HG03432 (cell line): ENCODE measurements at regions not wholly inside any gene's neighbourhood (a gene's known extent, or its start where the extent isn't known, plus 50 kb on each side); places are given as distances from the start of the nearest gene placed in this dataset.
"Not testable (repeated sequence)": the region's sequence is repeated elsewhere in the genome, so short reads cannot be mapped to it uniquely, and the experiment has no call there.

Experiments
- ATAC-seq: cut with Tn5 transposase; IDR thresholded peaks from one replicate; pipeline ENCODE4 v1.9.1; 2021; ENCODE audit warnings: mild to moderate bottlenecking, moderate library complexity; ENCODE audit not compliant: unreplicated experiment

- peak; percentile 87 for ATAC-seq
These were observed 58.0 kb upstream of the AHI1 start for GRCh38 chr6:135555550-135555949.

DNA sequence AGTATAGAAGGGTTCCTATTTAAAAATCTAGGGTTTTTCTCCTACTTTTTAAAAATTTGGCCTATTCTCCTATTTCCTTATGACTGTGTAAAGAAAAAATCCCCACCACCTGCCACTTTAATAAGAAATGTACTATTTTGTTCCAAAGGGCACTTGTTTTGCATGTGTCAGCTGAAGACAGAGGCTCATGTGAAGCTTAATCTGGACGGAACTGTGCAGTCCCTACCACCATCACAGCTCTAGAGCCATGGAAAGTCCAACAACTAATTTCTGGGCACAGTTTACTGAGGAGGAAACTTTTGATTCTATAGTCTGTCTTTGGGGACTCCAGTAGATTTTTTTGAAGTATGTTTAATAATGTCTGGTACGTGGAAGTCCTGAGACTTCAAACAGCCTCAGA, 60.0 kb upstream of the AHI1 start:
- no peak for ATAC-seq

DNA sequence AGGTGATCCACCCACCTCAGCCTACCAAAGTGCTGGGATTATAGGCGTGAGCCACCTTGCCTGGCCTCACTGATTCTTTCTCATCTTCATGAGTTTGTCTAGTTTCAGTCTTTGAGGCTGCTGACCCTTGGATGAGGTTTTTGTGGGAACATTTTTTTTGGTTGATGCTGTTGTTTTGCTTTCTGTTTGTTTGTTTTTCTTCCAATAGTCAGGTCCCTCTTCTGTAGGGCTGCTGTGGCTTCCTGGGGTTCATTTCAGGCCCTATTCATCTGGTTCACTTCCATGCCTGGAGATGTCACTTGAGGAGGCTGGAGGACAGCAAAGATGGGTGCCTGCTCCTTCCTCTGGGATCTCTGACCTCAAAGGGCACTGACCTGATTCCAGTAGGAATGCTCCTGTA, 68.1 kb upstream of the AHI1 start:
- not testable (repeated sequence) for ATAC-seq

GRCh38 chr6:135566311-135567068, 69.0 kb upstream of the AHI1 start:
- no peak for ATAC-seq

GRCh38 chr6:135567375-135568083, 70.0 kb upstream of the AHI1 start:
- ATAC-seq: no peak

- ATAC-seq: peak; percentile 72
These were observed 70.8 kb upstream of the AHI1 start for GRCh38 chr6:135568379-135568778.

GRCh38 chr6:135572051-135572450, 74.5 kb upstream of the AHI1 start:
- ATAC-seq: no peak

DNA sequence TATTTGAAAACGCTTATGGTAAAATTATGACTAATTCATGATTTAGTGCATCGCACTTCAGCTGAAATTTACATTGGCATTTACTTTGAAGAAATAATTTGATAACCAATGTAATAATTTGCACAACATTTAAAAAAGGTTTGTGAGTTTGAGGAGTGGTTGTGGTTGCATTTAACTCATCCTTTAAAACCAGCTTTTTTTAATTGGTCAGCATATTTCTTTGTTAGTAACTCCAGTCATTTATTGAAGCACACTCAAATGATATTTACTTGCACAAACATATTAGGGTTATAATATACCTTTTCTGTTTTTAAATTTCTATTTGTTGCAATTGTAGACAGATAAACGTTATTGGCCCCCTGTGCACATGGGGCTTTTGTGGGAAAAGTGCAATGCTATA, 78.1 kb upstream of the AHI1 start:
- ATAC-seq: no peak

GRCh38 chr6:135576055-135576454, 78.5 kb upstream of the AHI1 start:
- no peak for ATAC-seq

DNA sequence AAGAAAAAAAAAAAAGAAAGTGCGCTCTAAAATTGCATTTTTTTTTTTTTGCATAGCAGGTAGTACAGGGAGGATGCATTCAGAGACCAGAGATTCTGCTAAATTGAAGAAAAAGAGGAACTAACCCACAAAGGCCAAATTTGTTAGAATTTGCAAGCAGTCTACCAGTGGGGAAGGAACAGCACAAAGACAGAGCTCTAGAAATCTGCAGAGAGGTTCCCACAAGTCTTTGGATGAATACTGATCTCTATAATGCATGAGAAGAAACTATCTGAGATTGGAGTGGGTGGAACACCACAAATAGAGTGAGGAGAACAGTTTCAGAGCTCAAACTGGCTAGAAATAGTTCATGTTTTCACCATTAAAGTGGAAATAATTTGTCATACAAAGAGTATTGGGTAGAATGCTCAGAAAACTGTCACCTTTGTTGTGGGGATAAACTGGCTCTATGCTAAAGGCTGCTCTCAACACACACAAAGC, 79.6 kb upstream of the AHI1 start:
- peak; percentile 96 for ATAC-seq

DNA sequence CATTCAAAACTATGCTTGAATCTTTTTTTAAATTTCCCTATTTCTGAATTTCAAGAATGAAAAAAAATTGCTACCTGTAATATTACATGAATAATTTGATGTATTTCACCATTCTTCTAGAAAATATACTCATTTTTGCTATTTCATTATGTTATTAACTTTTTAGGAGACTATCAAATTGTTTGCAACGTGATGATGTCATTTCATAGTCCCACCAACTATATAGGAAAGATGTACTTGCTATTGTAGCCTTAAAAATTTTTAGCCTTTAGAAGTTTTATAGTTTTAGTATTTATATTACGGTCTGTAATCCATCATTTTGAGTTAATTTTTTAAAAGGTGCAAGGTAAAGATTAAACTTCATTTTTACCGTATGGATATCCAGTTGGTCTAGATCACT, 81.4 kb upstream of the AHI1 start:
- ATAC-seq: no peak

DNA sequence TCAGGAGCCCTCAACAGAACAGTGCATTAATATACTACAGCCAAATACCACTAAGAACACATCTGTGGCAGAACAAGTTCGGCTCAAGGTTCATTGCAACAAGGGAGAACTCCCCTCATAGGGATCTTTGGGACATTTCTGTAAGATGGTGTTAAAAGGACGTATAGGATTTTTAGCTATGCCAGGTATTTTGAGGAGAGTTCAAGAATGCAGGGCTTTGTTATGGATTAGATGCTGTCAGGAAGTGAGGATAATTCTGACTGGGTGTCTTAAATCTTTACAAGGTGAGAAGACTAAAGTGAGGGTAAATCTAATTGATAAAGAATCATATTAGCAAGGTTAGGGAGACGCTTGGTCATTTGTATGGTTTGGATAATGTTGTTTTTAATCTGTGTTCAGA, 83.7 kb upstream of the AHI1 start:
- ATAC-seq: no peak

- ATAC-seq: no peak
These were observed 85.8 kb upstream of the AHI1 start for GRCh38 chr6:135583256-135583761.

GRCh38 chr6:135586388-135586787, 88.8 kb upstream of the AHI1 start:
- ATAC-seq: no peak

- peak; percentile 60 for ATAC-seq
These were observed 89.3 kb upstream of the AHI1 start for GRCh38 chr6:135586844-135587243.

- ATAC-seq: no peak
These were observed 94.7 kb upstream of the AHI1 start for GRCh38 chr6:135592276-135592675.

DNA sequence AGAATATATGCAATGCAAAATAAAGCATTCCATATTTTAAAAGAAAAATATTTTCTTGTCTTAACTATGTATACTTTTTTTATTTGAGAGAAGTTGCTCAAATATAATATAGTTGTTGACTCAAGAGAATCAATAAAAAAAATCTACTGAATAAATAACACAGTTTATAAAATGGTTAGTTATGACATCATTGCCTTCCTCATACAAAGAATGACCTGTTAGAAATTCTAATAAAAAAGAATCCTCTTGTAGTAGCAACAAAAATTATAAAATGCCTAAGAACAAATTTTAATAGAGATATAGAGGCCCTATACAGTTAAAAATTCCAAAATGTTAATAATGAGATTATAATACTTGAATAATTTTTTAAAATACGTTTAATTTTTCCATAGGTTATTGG, 96.5 kb upstream of the AHI1 start:
- no peak for ATAC-seq

DNA sequence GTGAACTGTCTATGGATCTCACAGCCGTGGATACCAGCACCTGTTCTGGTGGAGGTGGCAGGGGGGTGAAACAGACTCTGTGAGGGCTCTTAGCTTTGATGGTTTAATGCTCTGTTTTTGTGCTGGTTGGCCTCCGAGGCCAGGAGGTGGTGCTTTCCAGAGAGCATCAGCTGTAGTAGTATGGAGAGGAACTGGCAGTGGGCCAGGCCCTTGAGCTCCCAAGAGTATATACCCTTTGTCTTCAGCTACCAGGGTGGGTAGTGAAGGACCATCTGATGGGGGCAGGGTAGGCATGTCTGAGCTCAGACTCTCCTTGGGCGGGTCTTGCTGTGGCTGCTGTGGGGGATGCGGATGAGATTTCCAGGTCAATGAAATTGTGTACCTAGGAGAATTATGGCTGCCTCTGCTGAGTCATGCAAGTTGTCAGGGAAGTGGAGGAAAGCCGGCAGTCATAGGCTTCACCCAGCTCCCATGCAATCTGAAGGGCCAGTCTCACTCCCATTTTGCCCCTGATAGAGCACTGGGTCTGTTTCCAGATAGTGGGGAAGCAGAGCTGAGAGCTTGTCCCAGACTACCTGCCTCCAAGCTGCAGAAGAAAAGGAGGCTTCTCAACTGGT, 102.7 kb upstream of the AHI1 start:
- ATAC-seq: no peak

DNA sequence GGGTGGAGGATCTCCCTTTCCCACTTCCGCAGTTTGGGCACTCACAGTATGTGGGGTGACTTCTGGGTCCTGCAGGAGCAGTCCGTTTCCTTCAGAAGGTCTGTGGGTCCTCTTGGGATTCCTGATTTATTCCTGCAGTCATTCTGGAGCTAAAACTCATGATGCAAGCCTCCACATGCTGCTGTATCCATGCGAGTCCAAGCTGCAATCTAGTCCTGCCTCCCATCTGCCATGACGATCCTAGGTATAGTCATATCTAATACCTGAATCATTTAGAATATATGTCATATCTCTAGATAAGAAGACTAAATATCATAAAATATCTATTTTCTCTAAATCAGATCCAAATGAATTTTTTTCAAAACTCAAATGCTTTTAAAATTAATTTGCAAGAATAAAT, 103.4 kb upstream of the AHI1 start:
- ATAC-seq: no peak

DNA sequence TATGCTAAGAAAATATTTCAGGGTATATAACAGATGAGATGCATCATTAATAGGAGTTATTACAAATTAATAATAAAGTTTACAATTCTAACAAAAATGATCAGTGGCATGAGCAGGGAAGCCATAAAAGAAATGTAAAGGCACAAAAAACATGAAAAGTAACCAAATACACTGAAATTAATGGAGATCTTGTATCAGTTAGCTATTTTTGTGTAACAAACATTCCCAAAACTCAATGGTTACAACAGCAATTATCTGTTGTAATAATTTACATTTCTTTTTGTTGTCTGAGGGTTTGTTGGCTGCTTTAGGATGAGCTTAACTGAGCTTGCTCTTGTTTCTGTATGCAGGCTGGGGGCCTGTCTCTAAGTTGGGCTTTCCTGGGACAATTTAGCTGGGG, 104.3 kb upstream of the AHI1 start:
- no peak for ATAC-seq

- no peak for ATAC-seq
These were observed 105.7 kb upstream of the AHI1 start for GRCh38 chr6:135603249-135603648.
